PC-3 (cell line): ENCODE measurements at regions not wholly inside any gene's neighbourhood (a gene's known extent, or its start where the extent isn't known, plus 50 kb on each side); places are given as distances from the start of the nearest gene placed in this dataset.
A peak's percentile ranks its signal among the peaks of the same experiment; 100 is the strongest.

Source experiments
- ATAC-seq: fragments of 200-7000 bp; cut with Tn5 transposase; 2 replicates; pipeline ENCODE4 v1.9.1; 2020; ENCODE audit warnings: mild to moderate bottlenecking, moderate library complexity
- BruUV-seq: library from RNA; stranded (reverse); fragments of 400-500 nt; replicated peaks from 2 replicates; lab custom pipeline; 2021; lab: Mats Ljungman, UMichigan
- CTCF ChIA-PET: fragments of 300-600 bp; sonication (Branson Sonifier 250); formaldehyde crosslinking; loops from one replicate; lab custom pipeline; 2022; ENCODE audit warnings: antibody characterized with exemption; lab: Charles Lee
- POLR2A ChIA-PET: fragments of 300-600 bp; sonication (Branson Sonifier 250); formaldehyde crosslinking; loops from one replicate; lab custom pipeline; 2022; ENCODE audit warnings: antibody characterized with exemption; ENCODE audit not compliant: unreplicated experiment; lab: Charles Lee
- DNase-seq: peaks from one replicate; pipeline ENCODE4 v3.0.0-alpha.2; 2015
- H2AFZ ChIP-seq: fragments of 300-600 bp; sonication (generic); 2 replicates; pipeline ENCODE4 v1.6.0; 2016; ENCODE audit warnings: antibody characterized with exemption, low read length
- H3F3A ChIP-seq: fragments of 300-600 bp; sonication (generic); one replicate; pipeline ENCODE4 v1.6.0; 2017; ENCODE audit warnings: antibody characterized with exemption, low read length, control low read depth, mild to moderate bottlenecking; ENCODE audit not compliant: unreplicated experiment
- H3K27ac ChIP-seq: fragments of 300-600 bp; sonication (generic); 2 replicates; pipeline ENCODE4 v1.5.1; 2016; ENCODE audit warnings: mild to moderate bottlenecking, low read length
- H3K27me3 ChIP-seq: fragments of 300-600 bp; sonication (generic); 2 replicates; pipeline ENCODE4 v1.6.1; 2016; ENCODE audit warnings: low read length, mixed read lengths
- H3K36me3 ChIP-seq: fragments of 300-600 bp; sonication (generic); 2 replicates; pipeline ENCODE4 v1.6.1; 2016; ENCODE audit warnings: low read depth, mixed run types, low read length, mixed read lengths
- H3K4me1 ChIP-seq: fragments of 300-600 bp; sonication (generic); 2 replicates; pipeline ENCODE4 v1.5.1; 2016; ENCODE audit warnings: low read length; ENCODE audit not compliant: insufficient read depth
- H3K4me2 ChIP-seq: fragments of 300-600 bp; sonication (generic); 2 replicates; pipeline ENCODE4 v1.6.0; 2016; ENCODE audit warnings: low read length
- H3K4me3 ChIP-seq: fragments of 300-600 bp; sonication (generic); 2 replicates; pipeline ENCODE4 v1.5.1; 2016; ENCODE audit warnings: mild to moderate bottlenecking, low read length, mixed read lengths
- H3K79me2 ChIP-seq: fragments of 300-600 bp; sonication (generic); 2 replicates; pipeline ENCODE4 v1.6.1; 2017; ENCODE audit warnings: low read length, mixed read lengths
- H3K9ac ChIP-seq: fragments of 300-600 bp; sonication (generic); 2 replicates; pipeline ENCODE4 v1.6.0; 2016; ENCODE audit warnings: mild to moderate bottlenecking, low read length
- H3K9me2 ChIP-seq: fragments of 300-600 bp; sonication (generic); replicated peaks from 2 replicates; pipeline ENCODE4 v1.6.1; 2016; ENCODE audit warnings: mixed run types, low read length, mixed read lengths
- H3K9me3 ChIP-seq: fragments of 300-600 bp; sonication (generic); 2 replicates; pipeline ENCODE4 v1.6.1; 2016; ENCODE audit warnings: low read length, mixed read lengths
- H4K20me1 ChIP-seq: fragments of 300-600 bp; sonication (generic); 2 replicates; pipeline ENCODE4 v1.6.1; 2016; ENCODE audit warnings: low read length, mixed read lengths
- EZH2 ChIP-seq: fragments of 300-600 bp; sonication (generic); IDR thresholded peaks from one replicate; pipeline ENCODE4 v1.6.1; 2017; ENCODE audit warnings: antibody characterized with exemption, mild to moderate bottlenecking, low read length; ENCODE audit not compliant: unreplicated experiment
- EZH2phosphoT487 ChIP-seq: fragments of 300-600 bp; sonication (generic); IDR thresholded peaks from 2 replicates; pipeline ENCODE4 v1.6.1; 2018; ENCODE audit warnings: mild to moderate bottlenecking, antibody characterized with exemption, low read length, borderline replicate concordance
- intact Hi-C: fragments of 100-400 bp; cut with micrococcal nuclease; formaldehyde crosslinking; loops from 2 replicates; pipeline ENCODE4 v1.9.0; 2023
- TF ChIP-seq, protein P1 (sequence below): fragments of 300-600 bp; sonication (generic); conservative IDR thresholded peaks from 2 replicates; pipeline ENCODE4 v1.5.1; 2017; ENCODE audit warnings: antibody characterized with exemption, low read depth, mild to moderate bottlenecking, low read length

DNA sequence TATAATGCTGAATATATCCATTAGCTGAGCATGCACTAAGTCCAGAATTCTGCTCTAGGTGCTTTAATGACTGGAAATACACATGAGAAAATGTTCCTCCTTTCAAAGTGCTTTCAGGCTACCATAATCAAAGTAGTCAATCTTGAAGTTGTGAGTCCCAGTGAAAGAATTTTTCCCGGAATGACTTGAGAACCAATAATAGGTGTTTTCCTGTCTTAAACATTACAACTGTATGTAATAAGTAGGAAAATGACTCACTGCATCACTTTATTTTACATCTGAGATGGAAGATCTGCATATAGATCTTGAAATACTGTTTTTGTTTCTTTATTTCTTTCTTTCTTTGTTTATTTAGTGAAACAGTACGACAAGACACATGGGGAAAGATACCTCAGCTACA is 437.4 kb upstream of the JAG1 start:
- Histone ChIP-seq H3K79me2 (no peaks in the 10 kb centered on the region), H3K9ac (no peak overlapping the region), H2AFZ (no peak overlapping the region; the same call in 1 of the 2 replicates), H3K4me2 (no peak overlapping the region), H3K4me3 (no peak overlapping the region), H3F3A (no peaks in the 10 kb centered on the region), H3K9me3 (no peaks in the 10 kb centered on the region), H3K36me3 (no peaks in the 10 kb centered on the region), H3K9me2 (no peaks in the 10 kb centered on the region), H4K20me1 (no peaks in the 10 kb centered on the region), H3K27ac (no peak overlapping the region), H3K27me3 (no peaks in the 10 kb centered on the region), H3K4me1 (peaks cover 20% of the 10 kb centered on the region)
- ChIA-PET POLR2A (no interaction called here), CTCF (interaction anchor here (0.6 kb wide), 1 partner anchor 424 kb away, joined by 3 read pairs; no protein-coding TSS in a partner anchor)
- no peak for TF ChIP-seq EZH2
- no peak for TF ChIP-seq EZH2phosphoT487
- TF ChIP-seq, protein P1, sequence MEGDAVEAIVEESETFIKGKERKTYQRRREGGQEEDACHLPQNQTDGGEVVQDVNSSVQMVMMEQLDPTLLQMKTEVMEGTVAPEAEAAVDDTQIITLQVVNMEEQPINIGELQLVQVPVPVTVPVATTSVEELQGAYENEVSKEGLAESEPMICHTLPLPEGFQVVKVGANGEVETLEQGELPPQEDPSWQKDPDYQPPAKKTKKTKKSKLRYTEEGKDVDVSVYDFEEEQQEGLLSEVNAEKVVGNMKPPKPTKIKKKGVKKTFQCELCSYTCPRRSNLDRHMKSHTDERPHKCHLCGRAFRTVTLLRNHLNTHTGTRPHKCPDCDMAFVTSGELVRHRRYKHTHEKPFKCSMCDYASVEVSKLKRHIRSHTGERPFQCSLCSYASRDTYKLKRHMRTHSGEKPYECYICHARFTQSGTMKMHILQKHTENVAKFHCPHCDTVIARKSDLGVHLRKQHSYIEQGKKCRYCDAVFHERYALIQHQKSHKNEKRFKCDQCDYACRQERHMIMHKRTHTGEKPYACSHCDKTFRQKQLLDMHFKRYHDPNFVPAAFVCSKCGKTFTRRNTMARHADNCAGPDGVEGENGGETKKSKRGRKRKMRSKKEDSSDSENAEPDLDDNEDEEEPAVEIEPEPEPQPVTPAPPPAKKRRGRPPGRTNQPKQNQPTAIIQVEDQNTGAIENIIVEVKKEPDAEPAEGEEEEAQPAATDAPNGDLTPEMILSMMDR: no peak
- ATAC-seq (no peak), DNase-seq (peak; percentile 54)
- intact Hi-C loops: no loop called here
- no TSS peak for BruUV-seq

DNA sequence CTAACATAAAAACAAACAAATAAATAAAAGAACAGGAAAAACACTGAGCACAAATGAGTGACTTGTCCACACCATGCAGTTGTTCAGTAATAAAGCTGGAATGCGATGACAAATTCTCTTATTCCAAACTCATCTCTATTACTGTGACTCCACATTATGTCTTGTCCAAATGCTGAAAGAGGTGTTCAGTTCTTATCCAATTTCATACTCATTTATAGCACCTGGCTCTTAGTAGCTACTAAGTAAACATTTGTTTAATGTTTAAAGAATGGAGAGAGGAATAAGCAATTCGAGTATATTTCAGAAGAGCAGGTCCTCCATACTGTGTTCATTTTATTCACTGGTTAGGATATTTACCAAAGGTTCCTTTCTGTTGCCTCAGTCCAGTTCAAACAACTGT is 439.0 kb upstream of the JAG1 start:
- intact Hi-C loops: no loop called here
- peaks cover 27% of the 10 kb centered on the region for H3K4me1 ChIP-seq
- CTCF ChIA-PET: no interaction called here
- H3K36me3 ChIP-seq: no peaks in the 10 kb centered on the region
- peak; percentile 68 for ATAC-seq
- H3F3A ChIP-seq: no peaks in the 10 kb centered on the region
- H3K4me2 ChIP-seq: peak overlapping the region; percentile 14
- peak; percentile 72 for DNase-seq
- POLR2A ChIA-PET: no interaction called here
- no peak overlapping the region for H2AFZ ChIP-seq
- no peaks in the 10 kb centered on the region for H3K27me3 ChIP-seq
- no TSS peak for BruUV-seq
- no peaks in the 10 kb centered on the region for H3K9me2 ChIP-seq
- H3K4me3 ChIP-seq: no peak overlapping the region
- no peak overlapping the region for H3K9ac ChIP-seq
- no peaks in the 10 kb centered on the region for H3K79me2 ChIP-seq
- no peak overlapping the region for H3K27ac ChIP-seq
- no peaks in the 10 kb centered on the region for H4K20me1 ChIP-seq
- H3K9me3 ChIP-seq: no peaks in the 10 kb centered on the region
- TF ChIP-seq EZH2 (no peak), EZH2phosphoT487 (no peak)
- TF ChIP-seq, protein P1: no peak

DNA sequence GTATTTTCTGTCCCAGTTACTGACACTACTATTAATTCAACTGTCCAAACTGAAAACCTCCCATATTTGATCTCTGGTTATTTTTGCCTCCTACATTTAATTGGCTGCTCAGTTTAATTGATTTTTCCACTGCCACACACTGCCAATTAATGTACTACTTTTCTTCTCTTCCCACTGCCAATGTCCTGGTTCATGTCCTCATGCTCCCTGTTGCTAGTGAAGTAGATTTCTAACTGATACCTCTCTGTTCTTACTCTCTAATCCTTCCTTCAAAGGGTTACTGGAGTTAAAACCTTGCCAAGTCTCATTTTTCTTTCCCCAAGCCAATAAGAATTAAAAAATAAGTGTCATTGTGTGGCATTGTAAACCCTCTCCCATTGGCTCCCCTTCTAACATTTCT is 440.6 kb upstream of the JAG1 start:
- intact Hi-C loops: no loop called here

More for the DNA sequence above, 440.6 kb upstream of the JAG1 start:
- ChIA-PET POLR2A (no interaction called here), CTCF (no interaction called here)
- ATAC-seq (no peak), DNase-seq (no peak)
- Histone ChIP-seq H3K4me3 (no peak overlapping the region), H3K79me2 (no peaks in the 10 kb centered on the region), H3K9ac (no peak overlapping the region), H3K4me2 (no peak overlapping the region), H3F3A (peaks cover 15% of the 10 kb centered on the region), H3K27ac (no peak overlapping the region), H4K20me1 (no peaks in the 10 kb centered on the region), H3K4me1 (peaks cover 42% of the 10 kb centered on the region), H3K27me3 (no peaks in the 10 kb centered on the region), H3K9me2 (no peaks in the 10 kb centered on the region), H2AFZ (no peak overlapping the region), H3K36me3 (no peaks in the 10 kb centered on the region), H3K9me3 (no peaks in the 10 kb centered on the region)
- BruUV-seq: no TSS peak
- TF ChIP-seq EZH2: no peak
- TF ChIP-seq, protein P1: no peak
- no peak for TF ChIP-seq EZH2phosphoT487
